Neutrophil (primary cell): ENCODE measurements at regions not wholly inside any gene's neighbourhood (a gene's known extent, or its start where the extent isn't known, plus 50 kb on each side); places are given as distances from the start of the nearest gene placed in this dataset.

Source experiments
- H3K27ac ChIP-seq: fragments of 200-600 bp; sonication (generic); 2 replicates; pipeline ENCODE4 v1.5.1; 2016; ENCODE audit warnings: mild to moderate bottlenecking, moderate library complexity
- H3K27me3 ChIP-seq: fragments of 200-600 bp; sonication (generic); 2 replicates; pipeline ENCODE4 v1.6.0; 2016; ENCODE audit warnings: mild to moderate bottlenecking
- H3K36me3 ChIP-seq: fragments of 200-600 bp; sonication (generic); 2 replicates; pipeline ENCODE4 v1.5.1; 2017
- H3K4me1 ChIP-seq, 2 experiments: fragments of 200-600 bp in 1 of 2; sonication (generic) in 1 of 2; 1 replicate in 1 of 2; 2 replicates in 1 of 2; pipeline versions ENCODE4 v1.5.1 to v1.6.1; 2013 to 2016; ENCODE audit warnings: low read depth in 1 of 2, low read length in 1 of 2, mild to moderate bottlenecking in 1 of 2, moderate library complexity in 1 of 2; ENCODE audit not compliant: control insufficient read depth in 1 of 2, insufficient read depth in 1 of 2
- H3K4me3 ChIP-seq, 2 experiments: fragments of 200-600 bp in 1 of 2; sonication (generic) in 1 of 2; 1 replicate in 1 of 2; 2 replicates in 1 of 2; pipeline ENCODE4 v1.5.1; 2013 to 2016; ENCODE audit warnings: low read depth in 1 of 2, low read length in 1 of 2, mild to moderate bottlenecking in 1 of 2, moderate library complexity in 1 of 2
- H3K9me3 ChIP-seq: fragments of 200-600 bp; sonication (generic); 2 replicates; pipeline ENCODE4 v1.5.1; 2016
- CTCF ChIP-seq: fragments of 200-600 bp; sonication (generic); IDR thresholded peaks from 2 replicates; pipeline ENCODE4 v1.5.1; 2016; ENCODE audit warnings: antibody characterized with exemption

DNA sequence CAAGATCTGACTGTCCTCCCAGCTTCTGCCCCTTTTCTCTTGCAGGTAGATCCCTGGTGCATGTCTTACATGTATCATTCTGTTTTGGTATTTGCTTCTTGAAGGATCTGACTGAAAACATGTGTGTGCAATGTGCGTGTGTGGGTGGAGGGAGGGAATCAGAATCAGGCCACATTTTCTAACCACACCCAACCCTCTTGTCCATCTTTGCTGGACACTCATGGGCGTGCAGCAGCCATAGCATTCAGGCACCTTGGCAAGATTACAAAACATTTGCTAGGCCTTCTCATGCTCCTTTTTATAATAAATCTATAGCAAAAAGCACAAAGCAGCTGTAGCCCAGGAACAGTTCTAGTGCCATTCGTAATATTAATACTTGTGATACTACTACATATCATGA lies 233.6 kb upstream of the E2F7 start:
- no peak for TF ChIP-seq CTCF
- H3K36me3 ChIP-seq, result no peaks in the 10 kb centered on the region
- H3K9me3 ChIP-seq, result no peaks in the 10 kb centered on the region

DNA sequence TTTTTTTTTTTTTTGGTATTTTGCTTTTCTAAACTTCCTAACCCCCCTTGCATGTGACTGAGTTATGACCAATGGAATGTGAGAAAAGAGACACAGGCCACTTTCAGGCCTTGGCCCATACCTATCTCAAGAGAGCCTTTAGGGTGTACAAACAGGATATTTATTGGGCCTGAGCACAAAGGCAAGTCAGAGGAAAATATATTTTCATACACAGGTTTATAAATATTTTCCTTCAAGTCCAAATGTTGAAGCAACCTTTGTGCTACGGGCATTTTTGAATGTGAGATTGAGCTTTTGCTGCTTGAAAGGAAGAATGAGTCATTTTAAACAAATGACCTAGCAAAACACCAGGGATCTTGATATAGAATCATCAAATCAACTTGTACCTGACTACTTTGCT lies 228.6 kb upstream of the E2F7 start:
- Histone ChIP-seq H3K27me3 (no peaks in the 10 kb centered on the region), H3K36me3 (no peaks in the 10 kb centered on the region), H3K4me3 (no peak overlapping the region), H3K27ac (no peak overlapping the region), H3K9me3 (no peaks in the 10 kb centered on the region), H3K4me1 (no peaks in the 10 kb centered on the region)
- no peak for TF ChIP-seq CTCF

More for the DNA sequence above, 233.6 kb upstream of the E2F7 start:
- no peaks in the 10 kb centered on the region for H3K4me1 ChIP-seq
- H3K27ac ChIP-seq, result no peak overlapping the region
- no peak overlapping the region for H3K4me3 ChIP-seq
- H3K27me3 ChIP-seq, result no peaks in the 10 kb centered on the region

GRCh38 chr12:77274926-77275325 lies 209.6 kb upstream of the E2F7 start:
- Histone ChIP-seq H3K27me3 (no peaks in the 10 kb centered on the region), H3K4me1 (no peaks in the 10 kb centered on the region), H3K27ac (no peak overlapping the region), H3K9me3 (no peaks in the 10 kb centered on the region), H3K4me3 (no peak overlapping the region), H3K36me3 (no peaks in the 10 kb centered on the region)
- TF ChIP-seq CTCF, result no peak

DNA sequence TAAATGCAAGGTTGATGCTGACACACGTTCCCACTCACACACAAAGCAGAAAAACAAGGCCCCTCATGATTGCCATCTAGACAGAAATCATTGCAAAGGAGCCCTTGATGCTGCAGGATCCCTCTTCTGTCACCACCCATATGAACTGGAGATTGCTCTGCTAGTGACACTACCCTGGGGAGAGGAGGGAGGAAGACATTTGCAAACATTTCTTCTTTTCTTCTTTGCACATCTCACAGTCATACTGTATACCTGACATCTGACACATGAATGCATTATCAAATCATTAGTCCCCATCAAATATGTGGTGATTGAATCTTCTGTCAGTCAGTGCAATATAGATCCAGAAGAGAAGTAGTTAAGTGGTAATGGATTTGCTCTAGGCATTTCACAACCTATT lies 208.5 kb upstream of the E2F7 start:
- no peak for TF ChIP-seq CTCF
- H3K9me3 ChIP-seq, result no peaks in the 10 kb centered on the region
- no peak overlapping the region for H3K4me3 ChIP-seq
- no peaks in the 10 kb centered on the region for H3K27me3 ChIP-seq
- no peaks in the 10 kb centered on the region for H3K36me3 ChIP-seq
- H3K27ac ChIP-seq, result no peak overlapping the region
- no peaks in the 10 kb centered on the region for H3K4me1 ChIP-seq

DNA sequence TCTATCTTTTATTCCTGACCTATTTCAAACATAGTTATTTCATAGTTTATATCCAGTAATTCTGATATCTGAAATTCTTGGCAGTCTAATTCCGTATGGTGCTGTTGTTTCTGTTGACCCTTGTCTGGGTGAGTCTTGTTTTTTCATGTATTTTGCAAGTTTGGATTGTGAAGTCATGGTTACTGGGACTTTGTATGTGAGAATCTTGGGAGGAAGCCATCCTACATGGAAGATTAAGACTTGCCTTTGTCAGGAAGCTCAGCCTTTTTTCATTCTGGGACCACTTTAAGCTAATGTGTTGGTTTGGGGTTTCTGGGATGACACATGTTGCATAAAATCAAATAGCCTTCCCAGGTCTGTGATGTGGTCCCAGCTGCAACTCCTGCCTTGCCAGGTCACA lies 191.6 kb upstream of the E2F7 start:
- Histone ChIP-seq H3K36me3 (no peaks in the 10 kb centered on the region), H3K27me3 (no peaks in the 10 kb centered on the region), H3K4me1 (no peaks in the 10 kb centered on the region), H3K27ac (no peak overlapping the region), H3K9me3 (no peaks in the 10 kb centered on the region), H3K4me3 (no peak overlapping the region)
- TF ChIP-seq CTCF, result no peak

GRCh38 chr12:77253321-77253720 lies 188.0 kb upstream of the E2F7 start:
- Histone ChIP-seq H3K27me3 (no peaks in the 10 kb centered on the region), H3K4me3 (no peak overlapping the region), H3K9me3 (no peaks in the 10 kb centered on the region), H3K27ac (no peak overlapping the region), H3K36me3 (no peaks in the 10 kb centered on the region), H3K4me1 (no peaks in the 10 kb centered on the region)
- no peak for TF ChIP-seq CTCF
